Gastroesophageal sphincter (tissue), 3 donors: ENCODE measurements at regions not wholly inside any gene's neighbourhood (a gene's known extent, or its start where the extent isn't known, plus 50 kb on each side); places are given as distances from the start of the nearest gene placed in this dataset.
"Not testable (repeated sequence)": the region's sequence is repeated elsewhere in the genome, so short reads cannot be mapped to it uniquely, and the experiment has no call there.

Source experiments
- POLR2AphosphoS5 ChIP-seq: sonication (generic); formaldehyde crosslinking; IDR thresholded peaks from one replicate; pipeline ENCODE4 v1.6.1; 2017; ENCODE audit warnings: antibody characterized with exemption
- TF ChIP-seq, protein P1 (sequence below), 4 experiments: fragments of 200-600 bp in 2 of 4; fragments of 450-650 bp in 2 of 4; sonication (generic) in 1 of 4; IDR thresholded peaks; one replicate each; pipeline ENCODE4 v1.5.1; 2017 to 2019; ENCODE audit warnings: antibody characterized with exemption in 4 of 4, mild to moderate bottlenecking in 2 of 4, moderate library complexity in 2 of 4

DNA sequence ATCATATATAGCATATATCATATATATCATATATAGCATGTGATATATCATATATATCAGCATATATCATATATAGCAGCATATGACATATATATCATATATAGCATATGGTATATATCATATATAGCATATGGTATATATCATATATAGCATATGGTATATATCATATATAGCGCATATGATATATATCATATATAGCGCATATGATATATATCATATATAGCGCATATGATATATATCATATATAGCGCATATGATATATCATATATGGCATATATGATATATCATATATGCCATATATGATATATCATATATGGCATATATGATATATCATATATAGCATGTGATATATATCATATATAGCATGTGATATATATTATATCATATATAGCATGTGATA, 680.4 kb upstream of the HS3ST1 start:
- TF ChIP-seq, protein P1, sequence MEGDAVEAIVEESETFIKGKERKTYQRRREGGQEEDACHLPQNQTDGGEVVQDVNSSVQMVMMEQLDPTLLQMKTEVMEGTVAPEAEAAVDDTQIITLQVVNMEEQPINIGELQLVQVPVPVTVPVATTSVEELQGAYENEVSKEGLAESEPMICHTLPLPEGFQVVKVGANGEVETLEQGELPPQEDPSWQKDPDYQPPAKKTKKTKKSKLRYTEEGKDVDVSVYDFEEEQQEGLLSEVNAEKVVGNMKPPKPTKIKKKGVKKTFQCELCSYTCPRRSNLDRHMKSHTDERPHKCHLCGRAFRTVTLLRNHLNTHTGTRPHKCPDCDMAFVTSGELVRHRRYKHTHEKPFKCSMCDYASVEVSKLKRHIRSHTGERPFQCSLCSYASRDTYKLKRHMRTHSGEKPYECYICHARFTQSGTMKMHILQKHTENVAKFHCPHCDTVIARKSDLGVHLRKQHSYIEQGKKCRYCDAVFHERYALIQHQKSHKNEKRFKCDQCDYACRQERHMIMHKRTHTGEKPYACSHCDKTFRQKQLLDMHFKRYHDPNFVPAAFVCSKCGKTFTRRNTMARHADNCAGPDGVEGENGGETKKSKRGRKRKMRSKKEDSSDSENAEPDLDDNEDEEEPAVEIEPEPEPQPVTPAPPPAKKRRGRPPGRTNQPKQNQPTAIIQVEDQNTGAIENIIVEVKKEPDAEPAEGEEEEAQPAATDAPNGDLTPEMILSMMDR (IDR thresholded peaks at IDR 0.05) = not testable (repeated sequence)
- TF ChIP-seq POLR2AphosphoS5 = not testable (repeated sequence)
